ENCODE measurements at regions not wholly inside any gene's neighbourhood (a gene's known extent, or its start where the extent isn't known, plus 50 kb on each side); places are given as distances from the start of the nearest gene placed in this dataset.

DNA sequence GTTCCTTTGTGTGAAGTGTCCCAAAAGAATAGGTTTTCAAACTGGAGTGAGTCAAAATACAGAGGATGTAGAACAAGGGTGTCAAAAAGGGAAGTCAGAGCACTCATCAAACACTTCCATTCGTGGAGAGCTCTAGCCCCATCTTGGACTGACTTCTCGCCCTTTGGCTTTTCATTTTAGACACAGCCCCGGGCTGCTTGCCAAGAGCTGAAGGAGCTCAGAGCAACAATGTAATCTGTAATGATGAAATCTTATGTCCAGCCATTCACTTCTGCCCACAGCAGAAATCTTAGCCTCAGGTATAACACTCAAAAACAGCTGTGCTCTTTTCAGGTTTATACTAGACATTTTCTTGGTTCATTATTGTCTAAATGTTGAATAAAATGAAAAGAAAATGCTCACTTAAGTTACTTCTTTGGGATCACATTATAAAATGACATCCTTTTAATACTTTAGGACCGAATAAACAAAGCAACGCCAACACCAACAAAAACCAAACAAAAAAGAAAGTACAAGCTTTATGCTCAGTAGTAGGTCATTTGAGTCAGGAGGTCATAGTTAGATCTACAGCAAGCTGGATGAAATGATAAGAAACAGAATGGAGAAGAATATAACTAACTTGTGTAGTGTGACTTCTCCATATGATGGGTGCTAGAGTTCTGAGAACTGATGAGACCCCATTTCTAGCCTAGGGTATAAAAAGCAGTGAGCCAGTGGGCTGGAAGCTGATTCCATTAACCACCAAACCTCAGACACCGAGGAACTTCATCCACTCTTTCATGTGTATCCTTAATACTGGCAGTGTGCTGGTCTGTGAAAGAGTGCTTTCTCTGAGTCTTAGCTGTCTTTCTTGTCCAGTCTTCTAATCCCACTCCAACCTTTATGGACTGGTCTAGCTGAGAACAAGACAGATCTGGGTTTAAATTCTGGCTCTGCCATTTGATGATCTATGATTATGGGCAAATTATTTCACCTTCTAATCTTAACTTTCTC lies 131.8 kb upstream of the SLC7A14 start:
- no peak overlapping the region for H3K4me3 ChIP-seq (ENCODE audit: control insufficient read depth in 2 of 3, extremely low read depth in 1 of 3, insufficient read depth in 2 of 3, low read depth in 1 of 3, low read length in 3 of 3)
- H3K27ac ChIP-seq (ENCODE audit: control insufficient read depth, insufficient read depth, low read length), result no peak overlapping the region
- DNase-seq (ENCODE audit: low read depth, low spot score) (no peak), FAIRE-seq (peak; percentile 32)
- H3K4me1 ChIP-seq (ENCODE audit: control insufficient read depth, extremely low read depth, insufficient read depth, low read length), result peaks cover 32% of the 10 kb centered on the region
- H3K9me3 ChIP-seq (ENCODE audit: control insufficient read depth, low read depth, low read length), result no peaks in the 10 kb centered on the region
- no peak overlapping the region for H2AFZ ChIP-seq (ENCODE audit: control insufficient read depth, low read length)
- H3K36me3 ChIP-seq (ENCODE audit: control insufficient read depth in 2 of 2, extremely low read depth in 1 of 2, insufficient read depth in 2 of 2, low read length in 2 of 2), result no peaks in the 10 kb centered on the region
- H3K27me3 ChIP-seq (ENCODE audit: control insufficient read depth, extremely low read depth, insufficient read depth, low read length), result no peaks in the 10 kb centered on the region
- no peaks in the 10 kb centered on the region for H3K79me2 ChIP-seq (ENCODE audit: control insufficient read depth, insufficient read depth, low read length)
- dilution Hi-C loops (cut with MboI; ENCODE audit: extremely low pct_ligation_motif_present, low sequenced_read_pairs), result no loop called here
- H3K9ac ChIP-seq (ENCODE audit: control insufficient read depth, extremely low read depth, insufficient read depth, low read length), result no peak overlapping the region
- no peak overlapping the region for H3K4me2 ChIP-seq (ENCODE audit: control insufficient read depth, extremely low read depth, insufficient read depth, low read depth, low read length)
- H4K20me1 ChIP-seq (ENCODE audit: control insufficient read depth, extremely low read depth, insufficient read depth, low read length), result no peaks in the 10 kb centered on the region
- no peak for TF ChIP-seq EZH2 (IDR thresholded peaks at IDR 0.05; ENCODE audit: low read length)
- TF ChIP-seq, protein P1, sequence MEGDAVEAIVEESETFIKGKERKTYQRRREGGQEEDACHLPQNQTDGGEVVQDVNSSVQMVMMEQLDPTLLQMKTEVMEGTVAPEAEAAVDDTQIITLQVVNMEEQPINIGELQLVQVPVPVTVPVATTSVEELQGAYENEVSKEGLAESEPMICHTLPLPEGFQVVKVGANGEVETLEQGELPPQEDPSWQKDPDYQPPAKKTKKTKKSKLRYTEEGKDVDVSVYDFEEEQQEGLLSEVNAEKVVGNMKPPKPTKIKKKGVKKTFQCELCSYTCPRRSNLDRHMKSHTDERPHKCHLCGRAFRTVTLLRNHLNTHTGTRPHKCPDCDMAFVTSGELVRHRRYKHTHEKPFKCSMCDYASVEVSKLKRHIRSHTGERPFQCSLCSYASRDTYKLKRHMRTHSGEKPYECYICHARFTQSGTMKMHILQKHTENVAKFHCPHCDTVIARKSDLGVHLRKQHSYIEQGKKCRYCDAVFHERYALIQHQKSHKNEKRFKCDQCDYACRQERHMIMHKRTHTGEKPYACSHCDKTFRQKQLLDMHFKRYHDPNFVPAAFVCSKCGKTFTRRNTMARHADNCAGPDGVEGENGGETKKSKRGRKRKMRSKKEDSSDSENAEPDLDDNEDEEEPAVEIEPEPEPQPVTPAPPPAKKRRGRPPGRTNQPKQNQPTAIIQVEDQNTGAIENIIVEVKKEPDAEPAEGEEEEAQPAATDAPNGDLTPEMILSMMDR (optimal IDR thresholded peaks at IDR 0.05 in 1 of 3, IDR thresholded peaks at IDR 0.05 in 1 of 3, conservative IDR thresholded peaks at IDR 0.05 in 1 of 3; ENCODE audit: extremely low read depth in 1 of 3, insufficient read depth in 2 of 3, low read length in 3 of 3), result no peak
- no peaks in the 10 kb centered on the region for H3K9me1 ChIP-seq (ENCODE audit: control insufficient read depth, extremely low read depth, insufficient read depth, low read length)

DNA sequence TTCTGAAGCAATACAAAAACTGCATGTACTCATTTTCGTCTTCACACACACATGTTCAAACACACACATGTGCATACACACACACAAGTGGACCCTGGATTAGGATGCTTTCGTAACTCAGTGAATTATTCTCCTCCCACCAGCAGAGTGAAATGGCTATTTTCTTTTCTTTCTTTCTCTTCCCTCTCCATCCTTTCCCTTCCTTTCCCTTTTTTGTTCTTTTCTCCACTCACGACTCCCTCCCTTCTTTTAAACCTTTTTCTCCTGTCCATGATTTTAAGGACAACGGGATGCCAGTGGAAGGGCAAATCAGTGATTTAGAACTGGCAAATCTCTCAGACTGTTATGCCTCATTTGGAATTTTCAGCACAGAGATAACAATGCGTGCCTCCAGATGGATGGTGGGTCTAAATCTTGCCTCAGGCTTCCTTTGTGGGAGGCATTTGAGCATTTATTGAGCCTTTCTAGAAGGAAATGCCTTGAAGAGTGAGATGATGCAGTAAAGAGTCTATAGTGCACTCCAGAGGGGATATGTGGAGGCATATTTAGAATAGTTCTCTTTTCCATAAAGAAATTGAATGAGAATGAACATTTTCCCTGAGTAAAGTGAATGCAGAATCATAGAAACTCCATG lies 130.4 kb upstream of the SLC7A14 start:
- DNase-seq (ENCODE audit: low read depth, low spot score) (no peak), FAIRE-seq (no peak)
- Histone ChIP-seq H2AFZ (ENCODE audit: control insufficient read depth, low read length) (no peak overlapping the region), H3K79me2 (ENCODE audit: control insufficient read depth, insufficient read depth, low read length) (no peaks in the 10 kb centered on the region), H4K20me1 (ENCODE audit: control insufficient read depth, extremely low read depth, insufficient read depth, low read length) (no peaks in the 10 kb centered on the region), H3K27me3 (ENCODE audit: control insufficient read depth, extremely low read depth, insufficient read depth, low read length) (no peaks in the 10 kb centered on the region), H3K9me3 (ENCODE audit: control insufficient read depth, low read depth, low read length) (no peaks in the 10 kb centered on the region), H3K4me3 (ENCODE audit: control insufficient read depth in 2 of 3, extremely low read depth in 1 of 3, insufficient read depth in 2 of 3, low read depth in 1 of 3, low read length in 3 of 3) (no peak overlapping the region), H3K4me1 (ENCODE audit: control insufficient read depth, extremely low read depth, insufficient read depth, low read length) (peaks cover 37% of the 10 kb centered on the region), H3K9ac (ENCODE audit: control insufficient read depth, extremely low read depth, insufficient read depth, low read length) (no peak overlapping the region), H3K36me3 (ENCODE audit: control insufficient read depth in 2 of 2, extremely low read depth in 1 of 2, insufficient read depth in 2 of 2, low read length in 2 of 2) (no peaks in the 10 kb centered on the region), H3K9me1 (ENCODE audit: control insufficient read depth, extremely low read depth, insufficient read depth, low read length) (no peaks in the 10 kb centered on the region), H3K4me2 (ENCODE audit: control insufficient read depth, extremely low read depth, insufficient read depth, low read depth, low read length) (no peak overlapping the region), H3K27ac (ENCODE audit: control insufficient read depth, insufficient read depth, low read length) (no peak overlapping the region)
- dilution Hi-C loops (cut with MboI; ENCODE audit: extremely low pct_ligation_motif_present, low sequenced_read_pairs), result no loop called here
- TF ChIP-seq EZH2 (IDR thresholded peaks at IDR 0.05; ENCODE audit: low read length), result no peak
- TF ChIP-seq, protein P1 (optimal IDR thresholded peaks at IDR 0.05 in 1 of 3, IDR thresholded peaks at IDR 0.05 in 1 of 3, conservative IDR thresholded peaks at IDR 0.05 in 1 of 3; ENCODE audit: extremely low read depth in 1 of 3, insufficient read depth in 2 of 3, low read length in 3 of 3), result no peak
